Thyroid gland (tissue), 4 donors: ENCODE measurements at regions not wholly inside any gene's neighbourhood (a gene's known extent, or its start where the extent isn't known, plus 50 kb on each side); places are given as distances from the start of the nearest gene placed in this dataset.
"Not testable (repeated sequence)": the region's sequence is repeated elsewhere in the genome, so short reads cannot be mapped to it uniquely, and the experiment has no call there.

ENCODE experiments used
- POLR2A ChIP-seq, 2 donors: fragments of 450-650 bp; IDR thresholded peaks; one replicate each; pipeline ENCODE4 v1.6.1; 2017; ENCODE audit warnings: antibody characterized with exemption in 2 of 2, mild to moderate bottlenecking in 2 of 2, moderate library complexity in 1 of 2
- TF ChIP-seq, protein P1 (sequence below), 6 experiments: fragments of 200-600 bp in 3 of 6; fragments of 450-650 bp in 3 of 6; sonication (generic) in 3 of 6; IDR thresholded peaks; one replicate each; pipeline ENCODE4 v1.5.1; 2016 to 2019; ENCODE audit warnings: antibody characterized with exemption in 6 of 6, mild to moderate bottlenecking in 2 of 6, inconsistent platforms in 1 of 6, moderate library complexity in 1 of 6

DNA sequence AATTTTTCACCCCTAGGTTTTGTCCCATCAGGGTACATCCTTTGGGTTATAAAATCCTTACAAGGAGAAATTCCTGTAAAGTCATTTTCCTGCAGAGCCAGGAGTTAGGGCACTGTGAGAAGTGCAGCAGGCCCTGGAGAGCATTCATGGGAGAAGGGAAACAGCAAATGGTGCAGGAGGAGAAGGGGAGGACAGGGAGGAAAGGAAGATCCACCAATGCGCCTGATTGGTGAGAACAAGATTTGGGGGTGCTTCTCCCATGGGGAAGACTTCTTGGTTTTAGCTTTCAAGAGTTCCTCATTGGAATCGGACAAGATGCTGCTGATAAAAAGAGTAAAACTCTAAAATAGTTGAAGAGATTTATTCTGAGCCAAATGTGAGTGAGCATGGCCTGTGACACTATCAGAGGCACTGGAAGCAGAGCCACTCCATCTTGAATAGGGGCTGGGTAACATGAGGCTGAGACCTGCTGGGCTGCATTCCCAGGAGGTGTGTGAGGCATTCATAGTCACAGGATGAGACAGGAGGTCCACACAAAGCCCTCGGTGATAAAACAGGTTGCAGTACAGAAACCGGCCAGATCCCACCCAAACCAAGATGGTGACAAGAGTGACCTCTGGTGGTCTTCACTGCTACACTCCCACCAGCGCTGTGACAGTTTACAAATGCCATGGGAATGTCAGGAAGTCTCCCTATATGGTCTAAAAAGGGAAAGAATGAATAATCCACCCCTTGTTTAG is 305.5 kb upstream of the USP9Y start:
- TF ChIP-seq, protein P1, sequence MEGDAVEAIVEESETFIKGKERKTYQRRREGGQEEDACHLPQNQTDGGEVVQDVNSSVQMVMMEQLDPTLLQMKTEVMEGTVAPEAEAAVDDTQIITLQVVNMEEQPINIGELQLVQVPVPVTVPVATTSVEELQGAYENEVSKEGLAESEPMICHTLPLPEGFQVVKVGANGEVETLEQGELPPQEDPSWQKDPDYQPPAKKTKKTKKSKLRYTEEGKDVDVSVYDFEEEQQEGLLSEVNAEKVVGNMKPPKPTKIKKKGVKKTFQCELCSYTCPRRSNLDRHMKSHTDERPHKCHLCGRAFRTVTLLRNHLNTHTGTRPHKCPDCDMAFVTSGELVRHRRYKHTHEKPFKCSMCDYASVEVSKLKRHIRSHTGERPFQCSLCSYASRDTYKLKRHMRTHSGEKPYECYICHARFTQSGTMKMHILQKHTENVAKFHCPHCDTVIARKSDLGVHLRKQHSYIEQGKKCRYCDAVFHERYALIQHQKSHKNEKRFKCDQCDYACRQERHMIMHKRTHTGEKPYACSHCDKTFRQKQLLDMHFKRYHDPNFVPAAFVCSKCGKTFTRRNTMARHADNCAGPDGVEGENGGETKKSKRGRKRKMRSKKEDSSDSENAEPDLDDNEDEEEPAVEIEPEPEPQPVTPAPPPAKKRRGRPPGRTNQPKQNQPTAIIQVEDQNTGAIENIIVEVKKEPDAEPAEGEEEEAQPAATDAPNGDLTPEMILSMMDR (IDR thresholded peaks at IDR 0.05): not testable (repeated sequence)
- not testable (repeated sequence) for TF ChIP-seq POLR2A (IDR thresholded peaks at IDR 0.05)
